ENCODE measurements at regions not wholly inside any gene's neighbourhood (a gene's known extent, or its start where the extent isn't known, plus 50 kb on each side); places are given as distances from the start of the nearest gene placed in this dataset.

DNA sequence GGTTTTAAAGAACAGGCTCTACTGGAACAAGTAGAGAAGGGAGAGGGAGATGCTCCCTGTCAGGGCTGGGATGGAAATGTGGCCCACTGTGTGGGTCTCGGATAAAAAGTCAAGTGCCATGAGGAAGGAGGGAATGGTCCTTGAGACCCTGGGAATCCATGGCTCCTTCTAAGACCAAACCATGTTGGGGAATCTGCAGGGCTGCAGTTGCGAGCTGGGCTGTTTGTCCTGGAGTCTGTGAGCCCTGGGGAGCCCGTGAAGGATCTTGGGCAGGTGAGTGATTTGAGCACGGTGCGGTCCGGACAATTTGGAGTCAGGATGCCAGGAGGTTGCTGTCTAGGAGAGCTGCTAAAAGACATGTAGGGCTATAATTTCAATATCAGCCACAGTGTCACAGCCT, 359.4 kb downstream of the FGF9 start:
- Histone ChIP-seq H3K9me3 (no peaks in the 10 kb centered on the region), H3K27me3 (no peaks in the 10 kb centered on the region), H3K4me1 (no peaks in the 10 kb centered on the region), H3K27ac (no peak overlapping the region), H3K4me3 (no peak overlapping the region), H3K36me3 (no peaks in the 10 kb centered on the region)
- DNase-seq: no peak
- TF ChIP-seq, protein P1, sequence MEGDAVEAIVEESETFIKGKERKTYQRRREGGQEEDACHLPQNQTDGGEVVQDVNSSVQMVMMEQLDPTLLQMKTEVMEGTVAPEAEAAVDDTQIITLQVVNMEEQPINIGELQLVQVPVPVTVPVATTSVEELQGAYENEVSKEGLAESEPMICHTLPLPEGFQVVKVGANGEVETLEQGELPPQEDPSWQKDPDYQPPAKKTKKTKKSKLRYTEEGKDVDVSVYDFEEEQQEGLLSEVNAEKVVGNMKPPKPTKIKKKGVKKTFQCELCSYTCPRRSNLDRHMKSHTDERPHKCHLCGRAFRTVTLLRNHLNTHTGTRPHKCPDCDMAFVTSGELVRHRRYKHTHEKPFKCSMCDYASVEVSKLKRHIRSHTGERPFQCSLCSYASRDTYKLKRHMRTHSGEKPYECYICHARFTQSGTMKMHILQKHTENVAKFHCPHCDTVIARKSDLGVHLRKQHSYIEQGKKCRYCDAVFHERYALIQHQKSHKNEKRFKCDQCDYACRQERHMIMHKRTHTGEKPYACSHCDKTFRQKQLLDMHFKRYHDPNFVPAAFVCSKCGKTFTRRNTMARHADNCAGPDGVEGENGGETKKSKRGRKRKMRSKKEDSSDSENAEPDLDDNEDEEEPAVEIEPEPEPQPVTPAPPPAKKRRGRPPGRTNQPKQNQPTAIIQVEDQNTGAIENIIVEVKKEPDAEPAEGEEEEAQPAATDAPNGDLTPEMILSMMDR (IDR thresholded peaks at IDR 0.05): no peak
- TF ChIP-seq POLR2A (IDR thresholded peaks at IDR 0.05): no peak

DNA sequence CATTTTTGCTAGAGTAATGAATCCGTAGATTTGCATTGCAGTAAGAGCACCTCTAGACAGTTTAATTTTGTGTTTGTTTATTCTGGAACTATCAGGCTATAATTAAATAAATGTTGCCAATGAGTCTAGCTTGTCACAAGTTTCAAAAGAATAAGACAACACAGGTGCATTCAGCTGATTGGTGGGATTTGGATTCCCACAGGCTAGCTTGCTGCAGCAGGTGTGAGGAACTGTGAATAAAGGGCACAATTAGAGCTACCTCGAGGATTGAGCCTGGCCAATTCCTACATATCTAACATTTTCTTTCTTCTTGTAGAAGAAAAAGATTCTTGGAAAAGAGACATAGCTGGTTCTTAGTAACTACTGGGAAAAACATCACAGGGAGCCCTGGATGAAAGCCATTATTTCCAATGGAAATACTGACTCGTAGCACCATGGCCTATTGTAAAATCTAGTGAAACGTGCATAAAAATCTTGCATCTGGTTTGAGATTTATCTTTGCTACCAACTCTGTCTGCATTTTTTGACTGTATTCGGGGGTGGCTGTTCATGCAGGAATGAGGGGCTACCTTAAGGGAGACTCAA, 360.9 kb downstream of the FGF9 start:
- H3K27me3 ChIP-seq: no peaks in the 10 kb centered on the region
- H3K4me1 ChIP-seq: no peaks in the 10 kb centered on the region
- DNase-seq: no peak
- H3K9me3 ChIP-seq: no peaks in the 10 kb centered on the region
- no peak overlapping the region for H3K4me3 ChIP-seq
- TF ChIP-seq POLR2A (IDR thresholded peaks at IDR 0.05): no peak
- TF ChIP-seq, protein P1 (IDR thresholded peaks at IDR 0.05): no peak
- H3K36me3 ChIP-seq: no peaks in the 10 kb centered on the region
- no peak overlapping the region for H3K27ac ChIP-seq

DNA sequence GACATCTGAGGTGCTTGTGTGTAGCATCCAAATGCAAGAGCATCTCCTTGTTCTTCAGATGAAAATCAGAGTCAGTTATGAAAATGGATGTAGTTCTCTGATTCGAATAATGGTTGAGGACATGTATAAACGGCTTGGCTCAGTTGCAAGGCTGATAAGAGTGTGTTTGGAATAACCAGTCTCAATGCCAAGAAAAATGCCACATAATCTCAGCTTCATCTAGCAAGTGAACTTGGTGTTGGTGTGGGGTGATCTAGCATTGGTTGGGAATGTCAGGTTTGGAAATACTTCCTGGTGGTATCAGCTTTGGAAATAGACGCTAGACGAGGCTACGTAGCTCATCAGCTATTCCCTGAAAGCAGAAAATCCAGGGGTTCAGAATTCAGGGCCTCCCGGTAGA, 362.0 kb downstream of the FGF9 start:
- H3K4me3 ChIP-seq: no peak overlapping the region
- TF ChIP-seq, protein P1 (IDR thresholded peaks at IDR 0.05): no peak
- TF ChIP-seq POLR2A (IDR thresholded peaks at IDR 0.05): no peak
- H3K27ac ChIP-seq: no peak overlapping the region
- no peaks in the 10 kb centered on the region for H3K4me1 ChIP-seq
- DNase-seq: no peak
- no peaks in the 10 kb centered on the region for H3K27me3 ChIP-seq
- no peaks in the 10 kb centered on the region for H3K36me3 ChIP-seq
- H3K9me3 ChIP-seq: no peaks in the 10 kb centered on the region

DNA sequence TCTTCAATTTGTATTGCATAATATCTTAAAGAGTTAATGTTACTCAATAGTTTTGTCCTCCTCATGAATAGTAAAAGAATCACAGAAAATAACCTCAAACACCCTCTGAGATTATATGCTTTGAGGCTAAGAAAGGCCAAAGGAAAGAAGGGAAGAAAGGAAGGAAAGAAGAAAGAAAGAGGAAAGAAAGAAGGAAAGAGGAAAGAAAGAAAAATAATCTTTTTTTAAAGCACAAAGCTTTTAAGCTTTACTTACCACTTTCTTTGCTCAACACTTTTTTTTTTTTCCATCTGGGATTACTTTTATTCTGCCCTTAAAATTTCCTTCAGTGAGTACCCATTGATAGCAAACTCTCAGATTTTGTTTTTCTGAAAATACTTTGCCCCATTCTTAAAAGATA, 369.1 kb downstream of the FGF9 start:
- Histone ChIP-seq H3K36me3 (no peaks in the 10 kb centered on the region), H3K27ac (no peak overlapping the region), H3K27me3 (no peaks in the 10 kb centered on the region), H3K9me3 (no peaks in the 10 kb centered on the region), H3K4me3 (no peak overlapping the region), H3K4me1 (no peaks in the 10 kb centered on the region)
- no peak for TF ChIP-seq POLR2A (IDR thresholded peaks at IDR 0.05)
- TF ChIP-seq, protein P1 (IDR thresholded peaks at IDR 0.05): no peak
- DNase-seq: no peak

DNA sequence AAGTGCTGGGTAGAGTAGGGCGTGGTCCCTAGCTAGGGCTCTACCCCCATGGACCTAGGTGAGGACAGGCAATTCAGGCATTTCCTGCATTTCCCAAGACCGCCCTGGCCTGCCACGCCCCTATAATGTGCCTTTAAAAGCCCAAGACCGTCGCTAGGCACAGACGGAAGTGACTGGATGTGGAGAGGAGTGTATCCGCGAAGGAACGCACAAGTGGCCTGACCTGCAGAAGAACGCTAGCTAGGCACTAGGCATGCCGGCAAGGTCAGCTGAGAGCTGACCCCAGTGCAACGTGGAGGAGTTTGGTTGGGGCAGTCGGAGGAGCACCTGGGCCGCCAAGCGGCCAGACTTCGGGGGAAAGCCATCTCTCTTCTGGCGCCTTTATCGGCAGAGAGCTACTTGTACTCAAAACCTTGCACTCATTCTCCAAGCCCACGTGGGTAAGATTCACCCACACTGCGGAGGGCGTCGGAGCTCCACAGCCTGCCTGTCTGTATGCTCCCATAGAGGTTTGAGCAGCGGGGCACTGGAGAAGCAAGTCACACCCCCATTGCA, 370.0 kb downstream of the FGF9 start:
- no peaks in the 10 kb centered on the region for H3K4me1 ChIP-seq
- H3K27ac ChIP-seq: no peak overlapping the region
- DNase-seq: no peak
- H3K9me3 ChIP-seq: no peaks in the 10 kb centered on the region
- H3K27me3 ChIP-seq: no peaks in the 10 kb centered on the region
- no peak overlapping the region for H3K4me3 ChIP-seq
- no peaks in the 10 kb centered on the region for H3K36me3 ChIP-seq
- TF ChIP-seq, protein P1 (IDR thresholded peaks at IDR 0.05): no peak
- TF ChIP-seq POLR2A (IDR thresholded peaks at IDR 0.05): no peak

DNA sequence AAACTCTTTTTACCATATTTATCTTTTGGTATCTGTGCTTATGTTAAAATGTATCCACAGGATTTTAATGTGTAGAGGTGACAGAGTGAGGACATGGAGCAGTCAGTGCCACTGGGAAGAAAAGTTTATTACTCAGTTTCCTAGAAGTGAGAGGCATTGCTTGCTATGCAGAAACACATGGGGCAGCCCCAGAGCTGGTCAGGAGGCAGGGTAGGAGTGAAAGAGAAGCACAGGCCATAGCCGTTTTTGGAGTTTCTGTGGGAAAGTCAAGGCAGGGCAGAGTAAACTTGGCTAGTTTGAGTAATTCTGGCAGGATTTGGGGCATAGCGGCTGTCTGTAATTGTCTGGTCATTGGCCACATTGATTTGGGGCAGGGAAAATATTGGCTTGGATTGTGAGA, 370.9 kb downstream of the FGF9 start:
- Histone ChIP-seq H3K4me3 (no peak overlapping the region), H3K27ac (no peak overlapping the region), H3K27me3 (no peaks in the 10 kb centered on the region), H3K9me3 (no peaks in the 10 kb centered on the region), H3K4me1 (no peaks in the 10 kb centered on the region), H3K36me3 (no peaks in the 10 kb centered on the region)
- TF ChIP-seq POLR2A (IDR thresholded peaks at IDR 0.05): no peak
- TF ChIP-seq, protein P1 (IDR thresholded peaks at IDR 0.05): no peak
- no peak for DNase-seq
